Amygdala (tissue), 56 donors: ENCODE measurements at regions not wholly inside any gene's neighbourhood (a gene's known extent, or its start where the extent isn't known, plus 50 kb on each side); places are given as distances from the start of the nearest gene placed in this dataset.

ENCODE experiments used
- DNase-seq, 56 donors: peaks; one replicate each; lab custom pipeline; 2025; lab: John Stamatoyannopoulos, UW

GRCh38 chr6:18335948-18336347 lies 51.2 kb upstream of the RNF144B start:
- DNase-seq: no peak

GRCh38 chr6:18334251-18334650 lies 52.9 kb upstream of the RNF144B start:
- no peak for DNase-seq

- DNase-seq: peak in 1 of 56 donors; percentile 21
Observed at GRCh38 chr6:18330548-18331081, 56.5 kb upstream of the RNF144B start.

GRCh38 chr6:18329776-18330175 lies 57.4 kb upstream of the RNF144B start:
- DNase-seq: no peak

GRCh38 chr6:18328540-18328939 lies 58.6 kb upstream of the RNF144B start:
- DNase-seq: no peak

- DNase-seq: no peak
Observed at GRCh38 chr6:18328070-18328469, 59.1 kb upstream of the RNF144B start.

GRCh38 chr6:18327626-18328025 lies 59.5 kb upstream of the RNF144B start:
- peak in 9 of 56 donors; percentile 1 to 29 (median 5) for DNase-seq

- DNase-seq: no peak
Observed at GRCh38 chr6:18326980-18327379, 60.2 kb upstream of the RNF144B start.

GRCh38 chr6:18326001-18326400 lies 61.1 kb upstream of the RNF144B start:
- DNase-seq: no peak

GRCh38 chr6:18324706-18325042 lies 60.3 kb upstream of the DEK start:
- no peak for DNase-seq

- DNase-seq: peak in 2 of 56 donors; percentile 15 to 38
Observed at GRCh38 chr6:18323935-18324705, 59.8 kb upstream of the DEK start.

GRCh38 chr6:18317850-18318249 lies 53.5 kb upstream of the DEK start:
- DNase-seq: no peak

- DNase-seq: no peak
Observed at GRCh38 chr6:18314317-18314997, 50.1 kb upstream of the DEK start.
